H9 (cell line): ENCODE measurements at regions not wholly inside any gene's neighbourhood (a gene's known extent, or its start where the extent isn't known, plus 50 kb on each side); places are given as distances from the start of the nearest gene placed in this dataset.

Experiments used
- DNase-seq: peaks from one replicate; pipeline ENCODE4 v3.0.0-alpha.2; 2017
- H2AFZ ChIP-seq: one replicate; pipeline ENCODE4 v1.6.1; 2013; ENCODE audit warnings: mild to moderate bottlenecking, low read length, control low read depth, moderate library complexity
- H2AK5ac ChIP-seq: 2 replicates; pipeline ENCODE4 v1.6.1; 2013; ENCODE audit warnings: low read length, control low read depth, mixed read lengths; ENCODE audit not compliant: insufficient read length
- H2BK120ac ChIP-seq: one replicate; pipeline ENCODE4 v1.6.1; 2013; ENCODE audit warnings: low read depth, mild to moderate bottlenecking, low read length, control low read depth, inconsistent platforms; ENCODE audit not compliant: poor library complexity, severe bottlenecking
- H2BK12ac ChIP-seq: 2 replicates; pipeline ENCODE4 v1.6.1; 2013; ENCODE audit warnings: low read length, control low read depth, mixed read lengths, low read depth; ENCODE audit not compliant: insufficient read length
- H2BK15ac ChIP-seq: 2 replicates; pipeline ENCODE4 v1.6.1; 2013; ENCODE audit warnings: low read depth, low read length, control low read depth
- H2BK20ac ChIP-seq: one replicate; pipeline ENCODE4 v1.6.1; 2013; ENCODE audit warnings: low read depth, mild to moderate bottlenecking, low read length, control low read depth, inconsistent platforms; ENCODE audit not compliant: poor library complexity, severe bottlenecking
- H2BK5ac ChIP-seq: 2 replicates; pipeline ENCODE4 v1.6.1; 2013; ENCODE audit warnings: low read length, control low read depth, mixed read lengths; ENCODE audit not compliant: insufficient read length
- H3K14ac ChIP-seq: 2 replicates; pipeline ENCODE4 v1.6.1; 2013; ENCODE audit warnings: low read length, control low read depth; ENCODE audit not compliant: insufficient read depth
- H3K18ac ChIP-seq: 2 replicates; pipeline ENCODE4 v1.6.1; 2013; ENCODE audit warnings: low read depth, mild to moderate bottlenecking, mixed read lengths, low read length, control low read depth; ENCODE audit not compliant: insufficient read length
- H3K23ac ChIP-seq: 2 replicates; pipeline ENCODE4 v1.6.1; 2013; ENCODE audit warnings: low read length, control low read depth, mixed read lengths, low read depth; ENCODE audit not compliant: insufficient read length
- H3K23me2 ChIP-seq: 2 replicates; pipeline ENCODE4 v1.6.1; 2013; ENCODE audit warnings: low read depth, mild to moderate bottlenecking, mixed read lengths, low read length, control low read depth; ENCODE audit not compliant: insufficient read length, poor library complexity, severe bottlenecking
- H3K27ac ChIP-seq: 2 replicates; pipeline ENCODE4 v1.5.1; 2013; ENCODE audit warnings: low read length, control low read depth, mixed read lengths, low read depth; ENCODE audit not compliant: insufficient read length
- H3K27me3 ChIP-seq: 2 replicates; pipeline ENCODE4 v1.6.1; 2013; ENCODE audit warnings: low read length, control low read depth, inconsistent platforms; ENCODE audit not compliant: insufficient read depth
- H3K4ac ChIP-seq: 2 replicates; pipeline ENCODE4 v1.6.1; 2013; ENCODE audit warnings: low read depth, mild to moderate bottlenecking, control low read depth, inconsistent platforms, low read length, moderate library complexity
- H3K4me1 ChIP-seq: 2 replicates; pipeline ENCODE4 v1.6.1; 2013; ENCODE audit warnings: low read length, control low read depth, inconsistent platforms; ENCODE audit not compliant: insufficient read depth
- H3K4me2 ChIP-seq: 2 replicates; pipeline ENCODE4 v1.6.1; 2013; ENCODE audit warnings: low read length, control low read depth, mixed read lengths; ENCODE audit not compliant: insufficient read length, insufficient read depth
- H3K56ac ChIP-seq: 2 replicates; pipeline ENCODE4 v1.6.1; 2013; ENCODE audit warnings: low read depth, mild to moderate bottlenecking, mixed read lengths, low read length, control low read depth; ENCODE audit not compliant: insufficient read length
- H3K79me1 ChIP-seq: 2 replicates; pipeline ENCODE4 v1.6.1; 2013; ENCODE audit warnings: low read depth, mild to moderate bottlenecking, moderate library complexity, low read length, control low read depth, inconsistent platforms; ENCODE audit not compliant: insufficient read depth, poor library complexity, severe bottlenecking
- H3K79me2 ChIP-seq: 2 replicates; pipeline ENCODE4 v1.6.1; 2013; ENCODE audit warnings: low read length, control low read depth, inconsistent platforms; ENCODE audit not compliant: insufficient read depth
- H3K9ac ChIP-seq: 2 replicates; pipeline ENCODE4 v1.6.1; 2013; ENCODE audit warnings: low read length, control low read depth, mixed read lengths; ENCODE audit not compliant: insufficient read length; ENCODE audit errors: extremely low read depth
- H3K9me3 ChIP-seq: one replicate; pipeline ENCODE4 v1.6.1; 2013; ENCODE audit warnings: low read depth, low read length, inconsistent platforms; ENCODE audit not compliant: control insufficient read depth
- H3T11ph ChIP-seq: one replicate; pipeline ENCODE4 v1.6.1; 2013; ENCODE audit warnings: mild to moderate bottlenecking, low read length, control low read depth, inconsistent platforms
- H4K20me1 ChIP-seq: one replicate; pipeline ENCODE4 v1.6.1; 2013; ENCODE audit not compliant: control insufficient read depth, insufficient read length, insufficient read depth
- H4K5ac ChIP-seq: 2 replicates; pipeline ENCODE4 v1.6.1; 2013; ENCODE audit warnings: low read depth, mild to moderate bottlenecking, mixed read lengths, low read length, control low read depth; ENCODE audit not compliant: insufficient read length
- H4K8ac ChIP-seq: replicated peaks from 2 replicates; pipeline ENCODE4 v1.6.1; 2013; ENCODE audit warnings: low read length, control low read depth, mixed read lengths, low read depth; ENCODE audit not compliant: insufficient read length
- H4K91ac ChIP-seq: 2 replicates; pipeline ENCODE4 v1.6.1; 2013; ENCODE audit warnings: low read depth, mild to moderate bottlenecking, moderate library complexity, mixed read lengths, low read length, control low read depth; ENCODE audit not compliant: insufficient read length
- H3K27ac Mint-ChIP-seq, 3 experiments: 2 replicates in 2 of 3; 3 replicates in 1 of 3; pipeline ENCODE4 v1.8.0; 2020 to 2021; ENCODE audit warnings: mixed read lengths in 3 of 3, mild to moderate bottlenecking in 1 of 3, moderate library complexity in 1 of 3
- H3K27me3 Mint-ChIP-seq: 2 replicates; pipeline ENCODE4 v1.8.0; 2021; ENCODE audit warnings: low read depth, mild to moderate bottlenecking, moderate library complexity, mixed read lengths
- H3K36me3 Mint-ChIP-seq, 3 experiments: 2 replicates in 2 of 3; 3 replicates in 1 of 3; pipeline ENCODE4 v1.8.0; 2020 to 2021; ENCODE audit warnings: low read depth in 3 of 3, mixed read lengths in 3 of 3; ENCODE audit not compliant: insufficient read depth in 1 of 3
- H3K4me1 Mint-ChIP-seq, 2 experiments: 2 replicates each; pipeline ENCODE4 v1.8.0; 2020; ENCODE audit warnings: mixed read lengths in 2 of 2
- H3K4me3 Mint-ChIP-seq, 2 experiments: 2 replicates in 1 of 2; 3 replicates in 1 of 2; pipeline ENCODE4 v1.8.0; 2020 to 2021; ENCODE audit warnings: mild to moderate bottlenecking in 2 of 2, mixed read lengths in 2 of 2, moderate library complexity in 1 of 2
- H3K9me3 Mint-ChIP-seq, 2 experiments: 2 replicates in 1 of 2; 3 replicates in 1 of 2; pipeline ENCODE4 v1.8.0; 2020; ENCODE audit warnings: mild to moderate bottlenecking in 2 of 2, mixed read lengths in 2 of 2, moderate library complexity in 1 of 2
- CTCF ChIP-seq: fragments of 200-600 bp; sonication (generic); conservative IDR thresholded peaks from 3 replicates; pipeline ENCODE4 v1.8.0; 2021; ENCODE audit warnings: antibody characterized with exemption, mild to moderate bottlenecking
- WGBS: extraction: QIAGEN DNeasy Blood & Tissue Kit; methylation state at CpG from one replicate; pipeline ENCODE4 v1.1.7; 2013; ENCODE audit warnings: missing lambda C conversion rate, low lambda C conversion rate, mixed read lengths; ENCODE audit not compliant: insufficient read length; ENCODE audit errors: extremely low coverage; 5-methylcytosine and 5-hydroxymethylcytosine counted together

- TF ChIP-seq CTCF, result no peak
- H3K79me2 ChIP-seq, result no peaks in the 10 kb centered on the region
- no CpG with 5 or more reads among the region's 5 CpGs for WGBS
- H3K56ac ChIP-seq, result no peak overlapping the region
- no peaks in the 10 kb centered on the region; the same call in none of the 2 replicates for H3K4me1 ChIP-seq
- H3K4me1 Mint-ChIP-seq, result peaks cover 7 to 8% of the 10 kb centered on the region in 2 experiments
- H3K27me3 ChIP-seq, result no peaks in the 10 kb centered on the region
- no peak overlapping the region for H3T11ph ChIP-seq
- no peak overlapping the region for H4K8ac ChIP-seq
- no peak overlapping the region for H2BK20ac ChIP-seq
- H2BK5ac ChIP-seq, result no peak overlapping the region
- H3K79me1 ChIP-seq, result no peaks in the 10 kb centered on the region
- no peak overlapping the region for H3K14ac ChIP-seq
- no peaks in the 10 kb centered on the region; the same call in 1 of the 2 replicates for H3K27me3 Mint-ChIP-seq
- H4K20me1 ChIP-seq, result no peaks in the 10 kb centered on the region
- H3K27ac Mint-ChIP-seq, result no peak overlapping the region
- DNase-seq, result no peak
- H2BK120ac ChIP-seq, result no peak overlapping the region
- no peak overlapping the region for H2BK12ac ChIP-seq
- H3K9me3 ChIP-seq, result no peaks in the 10 kb centered on the region
- no peaks in the 10 kb centered on the region for H3K23me2 ChIP-seq
- H2AK5ac ChIP-seq, result no peak overlapping the region
- no peak overlapping the region for H3K4ac ChIP-seq
- H4K5ac ChIP-seq, result no peak overlapping the region
- no peak overlapping the region for H4K91ac ChIP-seq
- H3K9ac ChIP-seq, result no peak overlapping the region
- no peaks in the 10 kb centered on the region for H3K9me3 Mint-ChIP-seq
- H3K36me3 Mint-ChIP-seq, result no peaks in the 10 kb centered on the region
- no peak overlapping the region for H3K18ac ChIP-seq
- no peak overlapping the region for H3K4me2 ChIP-seq
- no peak overlapping the region for H3K23ac ChIP-seq
- no peak overlapping the region for H2AFZ ChIP-seq
- H3K27ac ChIP-seq, result no peak overlapping the region
- H3K4me3 Mint-ChIP-seq, result no peak overlapping the region
- no peak overlapping the region for H2BK15ac ChIP-seq
Observed at GRCh38 chr1:245096311-245097066, 58.3 kb upstream of the KIF26B start.
